Endothelial cell of umbilical vein (primary cell): ENCODE measurements at regions not wholly inside any gene's neighbourhood (a gene's known extent, or its start where the extent isn't known, plus 50 kb on each side); places are given as distances from the start of the nearest gene placed in this dataset.

Experiments
- CTCF ChIP-seq, 2 donors: IDR thresholded peaks; 1 replicate in 1 of 2; 2 replicates in 1 of 2; pipeline ENCODE4 v1.5.1; 2011; ENCODE audit warnings: low read length in 2 of 2, mild to moderate bottlenecking in 2 of 2, moderate library complexity in 2 of 2, control low read depth in 1 of 2, inconsistent platforms in 1 of 2, low read depth in 1 of 2; ENCODE audit not compliant: insufficient read depth in 1 of 2; ENCODE audit errors: extremely low read depth in 1 of 2
- GATA2 ChIP-seq: IDR thresholded peaks from 2 replicates; pipeline ENCODE4 v1.7.0; 2011; ENCODE audit warnings: low read depth, mild to moderate bottlenecking, moderate library complexity, mixed read lengths, low read length; ENCODE audit not compliant: insufficient read length, insufficient read depth
- MYC ChIP-seq: IDR thresholded peaks from one replicate; pipeline ENCODE4 v1.6.1; 2011; ENCODE audit warnings: mild to moderate bottlenecking, low read depth, low read length
- POLR2A ChIP-seq: IDR thresholded peaks from 2 replicates; pipeline ENCODE4 v1.6.1; 2012; ENCODE audit warnings: low read depth, mild to moderate bottlenecking, control low read depth, low read length
- POLR2AphosphoS5 ChIP-seq: IDR thresholded peaks from 2 replicates; pipeline ENCODE4 v1.6.1; 2012; ENCODE audit warnings: low read depth, mild to moderate bottlenecking, control low read depth, low read length, moderate library complexity; ENCODE audit not compliant: insufficient read depth

GRCh38 chr5:88557881-88558280 is 289.2 kb upstream of the TMEM161B start:
- TF ChIP-seq POLR2A: no peak
- TF ChIP-seq CTCF (IDR thresholded peaks at IDR 0.05; ENCODE audit: extremely low read depth in 1 of 2, insufficient read depth in 1 of 2, low read depth in 1 of 2, low read length in 2 of 2): no peak
- TF ChIP-seq POLR2AphosphoS5: no peak
- no peak for TF ChIP-seq GATA2
- no peak for TF ChIP-seq MYC
